ENCODE measurements at regions not wholly inside any gene's neighbourhood (a gene's known extent, or its start where the extent isn't known, plus 50 kb on each side); places are given as distances from the start of the nearest gene placed in this dataset.

DNA sequence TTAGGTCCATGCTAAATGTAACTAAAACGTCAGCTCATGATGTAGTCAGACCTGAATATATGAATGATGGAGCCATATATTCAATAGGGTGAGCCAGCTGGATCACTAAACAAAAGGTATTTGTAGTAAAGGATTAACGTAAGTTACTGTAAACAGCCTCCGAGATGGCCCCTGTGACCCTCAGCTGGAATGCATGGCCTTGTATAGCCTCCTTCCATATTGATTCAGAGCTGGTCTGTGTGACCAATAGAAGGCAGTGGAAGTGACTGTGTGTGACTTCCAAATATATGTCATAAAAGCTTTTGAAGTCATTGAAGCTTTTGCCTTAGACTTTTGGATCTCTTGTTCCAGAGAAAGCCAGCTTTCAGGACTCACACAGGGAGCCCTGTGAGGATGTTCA, 154.4 kb upstream of the CHD1 start:
- no peak overlapping the region for H3K27ac ChIP-seq (ENCODE audit: low read depth in 2 of 2, low read length in 2 of 2)
- no peak overlapping the region for H3K9ac ChIP-seq (ENCODE audit: low read depth in 1 of 2, low read length in 2 of 2)
- H3K4me3 ChIP-seq (ENCODE audit: low read length in 2 of 2) = no peak overlapping the region
- no peaks in the 10 kb centered on the region for H3K4me1 ChIP-seq (ENCODE audit: control insufficient read depth in 2 of 2, insufficient read depth in 2 of 2, low read length in 2 of 2)
- no peaks in the 10 kb centered on the region for H3K27me3 ChIP-seq (ENCODE audit: control insufficient read depth in 2 of 2, insufficient read depth in 2 of 2, low read length in 2 of 2)
- H3K9me3 ChIP-seq (ENCODE audit: control insufficient read depth in 2 of 2, low read length in 2 of 2) = no peaks in the 10 kb centered on the region
- H3K36me3 ChIP-seq (ENCODE audit: control insufficient read depth in 2 of 2, insufficient read depth in 2 of 2, low read length in 2 of 2) = no peaks in the 10 kb centered on the region

DNA sequence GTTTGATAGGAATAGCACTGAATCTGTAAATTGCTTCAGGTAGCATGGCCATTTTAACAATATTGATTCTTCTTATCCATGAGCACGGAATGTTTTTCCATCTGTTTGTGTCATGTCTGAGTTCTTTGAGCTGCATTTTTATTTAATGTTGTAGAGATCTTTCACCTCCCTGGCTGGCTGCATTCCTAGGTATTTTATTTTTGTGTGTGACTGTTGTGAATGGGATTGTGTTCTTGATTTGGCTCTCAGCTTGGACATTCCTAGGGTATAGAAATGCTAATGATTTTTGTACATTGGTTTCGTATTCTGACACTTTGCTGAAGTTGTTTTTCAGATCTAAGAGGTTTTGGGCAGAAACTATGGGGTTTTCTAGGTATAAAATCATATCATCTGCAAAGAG, 152.9 kb upstream of the CHD1 start:
- Histone ChIP-seq H3K9me3 (ENCODE audit: control insufficient read depth in 2 of 2, low read length in 2 of 2) (no peaks in the 10 kb centered on the region), H3K36me3 (ENCODE audit: control insufficient read depth in 2 of 2, insufficient read depth in 2 of 2, low read length in 2 of 2) (no peaks in the 10 kb centered on the region), H3K4me1 (ENCODE audit: control insufficient read depth in 2 of 2, insufficient read depth in 2 of 2, low read length in 2 of 2) (no peaks in the 10 kb centered on the region), H3K4me3 (ENCODE audit: low read length in 2 of 2) (no peak overlapping the region), H3K27ac (ENCODE audit: low read depth in 2 of 2, low read length in 2 of 2) (no peak overlapping the region), H3K27me3 (ENCODE audit: control insufficient read depth in 2 of 2, insufficient read depth in 2 of 2, low read length in 2 of 2) (no peaks in the 10 kb centered on the region), H3K9ac (ENCODE audit: low read depth in 1 of 2, low read length in 2 of 2) (no peak overlapping the region)

DNA sequence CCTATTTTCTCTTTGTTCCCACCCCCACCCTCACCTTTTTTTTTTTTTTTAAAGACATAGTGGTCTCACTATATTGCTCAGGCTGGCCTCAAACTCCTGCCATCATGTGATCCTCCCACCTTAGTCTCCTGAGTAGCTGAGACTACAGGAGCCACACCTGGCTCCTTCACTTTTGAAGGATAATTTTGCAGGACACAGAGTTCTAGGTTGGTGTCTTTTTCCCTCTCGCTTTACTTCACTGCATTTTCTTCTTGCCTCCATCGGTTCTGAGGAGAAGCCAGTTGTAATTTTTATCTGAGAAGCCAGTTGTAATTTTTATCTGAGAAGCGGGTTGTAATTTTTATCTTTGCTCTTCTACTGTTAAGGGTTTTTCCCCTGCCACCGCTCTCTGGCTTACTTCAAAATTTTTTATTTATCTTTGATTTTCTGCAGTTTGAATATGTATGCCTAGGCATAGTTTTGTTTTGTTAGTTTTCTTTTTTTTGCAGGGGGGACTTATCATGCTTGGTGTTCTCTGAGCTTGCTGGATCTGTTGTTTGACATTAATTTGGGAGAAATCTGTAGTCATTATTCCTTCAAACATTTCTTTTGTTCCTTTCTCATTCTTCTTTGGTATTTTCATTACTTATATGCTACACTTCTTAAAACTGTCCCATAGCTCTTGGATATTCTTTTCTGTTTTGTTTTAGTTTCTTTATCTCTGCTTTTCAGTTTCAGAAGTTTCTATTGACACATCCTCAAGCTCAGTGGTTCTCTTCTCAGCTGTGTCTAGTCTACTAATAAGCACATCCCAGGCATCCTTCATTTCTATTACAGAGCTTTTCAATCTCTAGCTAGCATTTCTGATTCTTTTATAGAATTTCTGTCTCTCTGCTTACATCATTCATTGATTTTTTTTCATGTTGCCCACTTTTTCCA, 148.2 kb upstream of the CHD1 start:
- Histone ChIP-seq H3K36me3 (ENCODE audit: control insufficient read depth in 2 of 2, insufficient read depth in 2 of 2, low read length in 2 of 2) (no peaks in the 10 kb centered on the region), H3K27ac (ENCODE audit: low read depth in 2 of 2, low read length in 2 of 2) (no peak overlapping the region), H3K9me3 (ENCODE audit: control insufficient read depth in 2 of 2, low read length in 2 of 2) (peaks cover 0 to 3% of the 10 kb centered on the region in 2 donors), H3K4me3 (ENCODE audit: low read length in 2 of 2) (no peak overlapping the region), H3K4me1 (ENCODE audit: control insufficient read depth in 2 of 2, insufficient read depth in 2 of 2, low read length in 2 of 2) (no peaks in the 10 kb centered on the region), H3K27me3 (ENCODE audit: control insufficient read depth in 2 of 2, insufficient read depth in 2 of 2, low read length in 2 of 2) (no peaks in the 10 kb centered on the region), H3K9ac (ENCODE audit: low read depth in 1 of 2, low read length in 2 of 2) (no peak overlapping the region)

DNA sequence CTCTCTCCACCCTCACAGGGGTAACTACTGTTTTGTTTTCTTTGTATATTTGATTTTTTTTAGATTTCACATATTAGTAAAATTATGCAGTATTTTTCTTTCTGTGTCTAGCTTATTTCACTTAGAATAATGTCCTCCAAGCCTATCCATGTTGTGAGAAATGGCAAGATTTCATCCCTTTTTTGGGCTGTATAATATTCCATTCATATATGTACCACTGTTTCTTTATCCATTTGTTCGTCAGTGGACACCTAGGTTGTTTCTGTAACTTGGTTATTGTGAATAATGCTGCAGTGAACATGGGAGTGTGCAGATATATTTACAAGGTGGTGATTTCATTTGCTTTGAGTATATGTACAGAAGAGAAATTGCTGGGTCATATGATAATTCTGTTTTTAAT, 144.0 kb upstream of the CHD1 start:
- Histone ChIP-seq H3K9me3 (ENCODE audit: control insufficient read depth in 2 of 2, low read length in 2 of 2) (peaks cover 0 to 3% of the 10 kb centered on the region in 2 donors), H3K27ac (ENCODE audit: low read depth in 2 of 2, low read length in 2 of 2) (no peak overlapping the region), H3K4me1 (ENCODE audit: control insufficient read depth in 2 of 2, insufficient read depth in 2 of 2, low read length in 2 of 2) (no peaks in the 10 kb centered on the region), H3K36me3 (ENCODE audit: control insufficient read depth in 2 of 2, insufficient read depth in 2 of 2, low read length in 2 of 2) (no peaks in the 10 kb centered on the region), H3K27me3 (ENCODE audit: control insufficient read depth in 2 of 2, insufficient read depth in 2 of 2, low read length in 2 of 2) (no peaks in the 10 kb centered on the region), H3K4me3 (ENCODE audit: low read length in 2 of 2) (no peak overlapping the region), H3K9ac (ENCODE audit: low read depth in 1 of 2, low read length in 2 of 2) (no peak overlapping the region)

DNA sequence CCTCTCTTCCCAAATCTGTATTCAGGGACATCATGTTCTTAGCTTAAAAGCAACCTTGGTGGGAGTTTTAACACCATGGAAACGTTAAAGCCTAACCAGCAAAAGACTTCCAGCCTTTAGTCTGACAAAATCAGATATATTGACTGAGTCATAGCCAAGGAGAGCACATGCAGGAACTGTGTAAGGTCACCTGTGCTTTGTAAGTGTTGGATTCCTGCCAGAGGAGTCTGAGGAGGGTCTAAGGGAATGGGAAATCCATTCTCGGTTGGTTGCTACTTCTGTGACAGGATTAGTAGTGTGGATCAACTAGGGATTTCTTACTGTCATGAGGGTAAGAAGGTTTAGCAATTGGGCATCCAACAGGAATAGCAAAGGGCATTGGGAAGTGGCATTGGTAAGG, 142.0 kb upstream of the CHD1 start:
- Histone ChIP-seq H3K27ac (ENCODE audit: low read depth in 2 of 2, low read length in 2 of 2) (no peak overlapping the region), H3K27me3 (ENCODE audit: control insufficient read depth in 2 of 2, insufficient read depth in 2 of 2, low read length in 2 of 2) (no peaks in the 10 kb centered on the region), H3K4me3 (ENCODE audit: low read length in 2 of 2) (no peak overlapping the region), H3K9me3 (ENCODE audit: control insufficient read depth in 2 of 2, low read length in 2 of 2) (peaks cover 0 to 3% of the 10 kb centered on the region in 2 donors), H3K4me1 (ENCODE audit: control insufficient read depth in 2 of 2, insufficient read depth in 2 of 2, low read length in 2 of 2) (no peaks in the 10 kb centered on the region), H3K36me3 (ENCODE audit: control insufficient read depth in 2 of 2, insufficient read depth in 2 of 2, low read length in 2 of 2) (no peaks in the 10 kb centered on the region), H3K9ac (ENCODE audit: low read depth in 1 of 2, low read length in 2 of 2) (no peak overlapping the region)

DNA sequence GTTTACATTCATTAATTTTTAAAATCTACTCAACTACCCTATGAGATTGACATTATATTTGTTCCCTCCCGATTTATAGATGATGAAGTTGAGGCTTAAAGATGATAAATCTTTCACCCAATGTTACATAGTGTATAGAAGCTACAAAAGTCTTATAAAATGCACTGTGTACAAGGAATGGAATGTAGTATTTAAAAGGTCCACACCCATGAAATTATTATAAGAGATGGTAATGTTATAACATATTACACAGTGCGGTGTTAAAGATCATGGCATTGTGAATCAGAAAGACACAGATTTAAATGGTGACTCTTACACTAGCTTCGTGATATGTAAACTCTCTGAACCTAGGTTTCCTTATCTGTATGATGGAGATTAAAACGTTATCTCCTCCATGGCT, 141.6 kb upstream of the CHD1 start:
- no peak overlapping the region for H3K4me3 ChIP-seq (ENCODE audit: low read length in 2 of 2)
- no peaks in the 10 kb centered on the region for H3K36me3 ChIP-seq (ENCODE audit: control insufficient read depth in 2 of 2, insufficient read depth in 2 of 2, low read length in 2 of 2)
- no peaks in the 10 kb centered on the region for H3K27me3 ChIP-seq (ENCODE audit: control insufficient read depth in 2 of 2, insufficient read depth in 2 of 2, low read length in 2 of 2)
- no peak overlapping the region for H3K27ac ChIP-seq (ENCODE audit: low read depth in 2 of 2, low read length in 2 of 2)
- no peaks in the 10 kb centered on the region for H3K4me1 ChIP-seq (ENCODE audit: control insufficient read depth in 2 of 2, insufficient read depth in 2 of 2, low read length in 2 of 2)
- peaks cover 0 to 3% of the 10 kb centered on the region in 2 donors for H3K9me3 ChIP-seq (ENCODE audit: control insufficient read depth in 2 of 2, low read length in 2 of 2)
- no peak overlapping the region for H3K9ac ChIP-seq (ENCODE audit: low read depth in 1 of 2, low read length in 2 of 2)

DNA sequence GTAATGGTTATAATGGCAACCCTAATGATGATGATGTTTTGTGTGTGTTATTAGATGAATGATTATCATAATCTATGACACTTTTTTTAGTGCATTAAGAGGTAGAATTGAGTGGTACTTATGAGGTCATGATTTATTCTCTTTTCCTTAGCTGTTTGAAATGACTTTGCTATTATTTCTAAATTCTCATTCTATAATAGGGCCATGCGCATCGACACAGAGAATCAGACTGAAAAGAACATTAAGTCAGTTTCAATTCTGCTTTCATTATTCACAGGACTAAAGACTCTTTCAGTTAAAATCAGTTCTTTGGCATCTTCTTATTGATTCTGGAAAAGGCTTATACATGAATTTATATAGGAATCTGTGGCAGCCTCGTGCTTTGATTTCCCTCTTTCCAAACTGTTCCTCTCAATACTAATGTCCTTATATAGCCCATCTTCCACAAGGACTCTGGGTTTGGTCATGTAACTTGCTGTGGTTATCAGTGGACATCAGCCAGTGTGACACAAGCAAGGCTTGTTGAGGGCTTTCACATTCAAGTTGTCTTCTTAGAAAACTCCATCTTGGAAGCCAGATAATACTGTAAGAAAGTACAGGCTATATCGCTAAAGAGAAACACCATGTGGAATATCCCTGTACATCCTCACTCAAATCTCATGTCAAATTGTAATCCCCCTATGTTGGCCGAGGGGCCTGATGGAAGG, 140.3 kb upstream of the CHD1 start:
- H3K4me1 ChIP-seq (ENCODE audit: control insufficient read depth in 2 of 2, insufficient read depth in 2 of 2, low read length in 2 of 2) = no peaks in the 10 kb centered on the region
- H3K36me3 ChIP-seq (ENCODE audit: control insufficient read depth in 2 of 2, insufficient read depth in 2 of 2, low read length in 2 of 2) = no peaks in the 10 kb centered on the region
- no peak overlapping the region for H3K9ac ChIP-seq (ENCODE audit: low read depth in 1 of 2, low read length in 2 of 2)
- H3K27me3 ChIP-seq (ENCODE audit: control insufficient read depth in 2 of 2, insufficient read depth in 2 of 2, low read length in 2 of 2) = no peaks in the 10 kb centered on the region
- no peak overlapping the region for H3K4me3 ChIP-seq (ENCODE audit: low read length in 2 of 2)
- H3K27ac ChIP-seq (ENCODE audit: low read depth in 2 of 2, low read length in 2 of 2) = no peak overlapping the region
- peaks cover 0 to 3% of the 10 kb centered on the region in 2 donors for H3K9me3 ChIP-seq (ENCODE audit: control insufficient read depth in 2 of 2, low read length in 2 of 2)

DNA sequence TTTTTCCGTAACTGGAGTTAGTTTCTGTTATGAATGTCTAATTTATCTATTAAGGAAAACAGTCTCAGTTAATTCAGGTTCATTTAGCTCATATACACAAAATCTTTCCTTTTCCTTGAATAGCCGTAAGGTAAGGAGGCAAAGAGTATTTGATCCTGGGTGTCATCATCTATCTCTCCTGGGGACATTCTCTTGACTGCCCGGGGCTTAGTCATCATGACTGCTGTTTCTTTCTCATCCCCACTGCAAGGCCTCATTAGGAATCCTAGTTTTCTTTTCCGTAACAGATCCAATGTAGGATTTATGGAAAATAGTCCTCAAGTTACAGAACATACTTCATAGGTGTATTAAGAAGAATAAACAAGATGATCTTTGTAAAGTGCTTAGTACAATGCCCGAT, 134.9 kb upstream of the CHD1 start:
- H3K9ac ChIP-seq (ENCODE audit: low read depth in 1 of 2, low read length in 2 of 2) = no peak overlapping the region
- H3K27me3 ChIP-seq (ENCODE audit: control insufficient read depth in 2 of 2, insufficient read depth in 2 of 2, low read length in 2 of 2) = no peaks in the 10 kb centered on the region

DNA sequence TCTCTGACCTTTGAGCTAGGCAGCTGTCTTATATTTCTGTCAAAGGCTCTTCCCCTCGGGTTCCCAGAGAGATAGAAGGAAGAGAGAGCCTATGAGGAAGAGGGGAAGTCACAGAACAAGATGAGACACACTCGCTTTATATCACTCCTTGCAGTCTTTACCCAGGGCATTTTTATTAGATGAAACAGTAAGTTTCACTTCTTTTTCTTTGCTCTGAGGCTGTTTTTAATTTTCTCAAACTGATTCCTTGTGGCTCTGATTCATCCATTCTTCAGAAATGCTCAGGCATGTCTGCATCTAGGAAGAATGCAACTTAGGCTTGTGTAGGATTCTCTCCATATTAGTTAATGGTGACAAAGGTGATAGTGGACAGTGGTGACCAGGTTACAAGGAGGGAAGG, 132.9 kb upstream of the CHD1 start:
- H3K4me1 ChIP-seq (ENCODE audit: control insufficient read depth in 2 of 2, insufficient read depth in 2 of 2, low read length in 2 of 2) = peaks cover 0 to 3% of the 10 kb centered on the region in 2 donors
- no peaks in the 10 kb centered on the region for H3K9me3 ChIP-seq (ENCODE audit: control insufficient read depth in 2 of 2, low read length in 2 of 2)
- H3K36me3 ChIP-seq (ENCODE audit: control insufficient read depth in 2 of 2, insufficient read depth in 2 of 2, low read length in 2 of 2) = no peaks in the 10 kb centered on the region
- no peak overlapping the region for H3K4me3 ChIP-seq (ENCODE audit: low read length in 2 of 2)
- no peak overlapping the region for H3K27ac ChIP-seq (ENCODE audit: low read depth in 2 of 2, low read length in 2 of 2)
- no peak overlapping the region for H3K9ac ChIP-seq (ENCODE audit: low read depth in 1 of 2, low read length in 2 of 2)
- H3K27me3 ChIP-seq (ENCODE audit: control insufficient read depth in 2 of 2, insufficient read depth in 2 of 2, low read length in 2 of 2) = no peaks in the 10 kb centered on the region

More for the DNA sequence above, 134.9 kb upstream of the CHD1 start:
- no peaks in the 10 kb centered on the region for H3K4me1 ChIP-seq (ENCODE audit: control insufficient read depth in 2 of 2, insufficient read depth in 2 of 2, low read length in 2 of 2)
- H3K27ac ChIP-seq (ENCODE audit: low read depth in 2 of 2, low read length in 2 of 2) = no peak overlapping the region
- H3K36me3 ChIP-seq (ENCODE audit: control insufficient read depth in 2 of 2, insufficient read depth in 2 of 2, low read length in 2 of 2) = no peaks in the 10 kb centered on the region
- H3K9me3 ChIP-seq (ENCODE audit: control insufficient read depth in 2 of 2, low read length in 2 of 2) = no peaks in the 10 kb centered on the region
- H3K4me3 ChIP-seq (ENCODE audit: low read length in 2 of 2) = no peak overlapping the region

DNA sequence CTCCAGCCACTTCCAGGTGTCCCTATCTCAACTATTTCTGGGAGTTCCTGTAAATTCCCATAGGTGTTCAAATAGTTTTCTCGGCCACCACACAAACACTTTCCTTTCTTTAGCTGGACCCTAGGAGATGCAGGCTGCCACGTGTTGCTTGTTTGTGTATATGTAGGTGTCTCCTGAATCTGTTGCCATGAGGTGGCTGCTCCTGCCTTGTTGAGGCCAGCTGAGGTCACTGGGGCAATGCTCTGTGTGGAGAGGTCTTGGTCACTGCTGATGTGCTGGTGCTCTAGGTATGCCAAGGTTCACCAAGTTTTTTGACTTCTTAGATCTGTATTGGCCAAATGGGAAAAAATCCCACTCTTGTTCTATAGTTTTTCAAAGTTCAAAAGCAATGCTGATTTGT, 132.5 kb upstream of the CHD1 start:
- Histone ChIP-seq H3K9ac (ENCODE audit: low read depth in 1 of 2, low read length in 2 of 2) (no peak overlapping the region), H3K36me3 (ENCODE audit: control insufficient read depth in 2 of 2, insufficient read depth in 2 of 2, low read length in 2 of 2) (no peaks in the 10 kb centered on the region), H3K27me3 (ENCODE audit: control insufficient read depth in 2 of 2, insufficient read depth in 2 of 2, low read length in 2 of 2) (no peaks in the 10 kb centered on the region), H3K9me3 (ENCODE audit: control insufficient read depth in 2 of 2, low read length in 2 of 2) (no peaks in the 10 kb centered on the region), H3K4me3 (ENCODE audit: low read length in 2 of 2) (no peak overlapping the region), H3K27ac (ENCODE audit: low read depth in 2 of 2, low read length in 2 of 2) (no peak overlapping the region), H3K4me1 (ENCODE audit: control insufficient read depth in 2 of 2, insufficient read depth in 2 of 2, low read length in 2 of 2) (peaks cover 0 to 3% of the 10 kb centered on the region in 2 donors)

Data from mucosa of rectum (tissue), 2 donors.